SU-DHL-6 (cell line): ENCODE measurements at regions not wholly inside any gene's neighbourhood (a gene's known extent, or its start where the extent isn't known, plus 50 kb on each side); places are given as distances from the start of the nearest gene placed in this dataset.

ENCODE experiments used
- H2AFZ ChIP-seq: fragments of 200-600 bp; sonication (generic); 2 replicates; pipeline ENCODE4 v1.6.1; 2014; ENCODE audit warnings: low read depth, mild to moderate bottlenecking, moderate library complexity, mixed read lengths, antibody characterized with exemption, low read length; ENCODE audit not compliant: severe bottlenecking
- H3F3A ChIP-seq: fragments of 200-600 bp; shearing (Covaris generic); 2 replicates; pipeline ENCODE4 v1.6.0; 2016; ENCODE audit warnings: antibody characterized with exemption, mild to moderate bottlenecking; ENCODE audit not compliant: insufficient read depth
- H3K27ac ChIP-seq: fragments of 200-600 bp; sonication (generic); 2 replicates; pipeline ENCODE4 v1.5.1; 2016; ENCODE audit warnings: low read depth, mild to moderate bottlenecking, low read length, moderate library complexity, mixed read lengths
- H3K27me3 ChIP-seq: fragments of 200-600 bp; sonication (generic), shearing (Covaris generic); 2 replicates; pipeline ENCODE4 v1.6.0; 2014; ENCODE audit warnings: mild to moderate bottlenecking, low read length
- H3K36me3 ChIP-seq: fragments of 200-600 bp; sonication (generic); 2 replicates; pipeline ENCODE4 v1.6.1; 2014; ENCODE audit warnings: mild to moderate bottlenecking, low read length, mixed read lengths
- H3K4me2 ChIP-seq: fragments of 300-600, 200-600 bp; shearing (Covaris generic), sonication (generic); 2 replicates; pipeline ENCODE4 v1.6.0; 2014; ENCODE audit warnings: low read length, low read depth, mild to moderate bottlenecking; ENCODE audit not compliant: poor library complexity, severe bottlenecking
- H3K4me3 ChIP-seq: fragments of 200-600 bp; sonication (generic); 2 replicates; pipeline ENCODE4 v1.5.1; 2014; ENCODE audit warnings: antibody characterized with exemption, low read length, mild to moderate bottlenecking, mixed read lengths; ENCODE audit not compliant: insufficient read depth, poor library complexity, severe bottlenecking
- H3K79me2 ChIP-seq: fragments of 200-600 bp; sonication (generic); 2 replicates; pipeline ENCODE4 v1.6.1; 2014; ENCODE audit warnings: mild to moderate bottlenecking, low read length, moderate library complexity; ENCODE audit not compliant: insufficient read depth
- H3K9ac ChIP-seq: fragments of 200-600 bp; sonication (generic); 2 replicates; pipeline ENCODE4 v1.7.0; 2014; ENCODE audit warnings: mild to moderate bottlenecking, low read length
- H3K9me2 ChIP-seq: fragments of 200-600 bp; sonication (generic); replicated peaks from 2 replicates; pipeline ENCODE4 v1.6.1; 2014; ENCODE audit warnings: low read length; ENCODE audit not compliant: insufficient read depth
- H3K9me3 ChIP-seq: fragments of 200-600 bp; sonication (generic); 2 replicates; pipeline ENCODE4 v1.6.1; 2014; ENCODE audit warnings: low read length, mixed read lengths; ENCODE audit not compliant: insufficient read depth
- H4K20me1 ChIP-seq: fragments of 200-600 bp; sonication (generic); 2 replicates; pipeline ENCODE4 v1.6.1; 2014; ENCODE audit warnings: low read depth, mild to moderate bottlenecking, antibody characterized with exemption, low read length, moderate library complexity, mixed read lengths
- EZH2phosphoT487 ChIP-seq: fragments of 200-600 bp; sonication (generic), shearing (Covaris generic); conservative IDR thresholded peaks from 2 replicates; pipeline ENCODE4 v1.6.1; 2018; ENCODE audit warnings: mild to moderate bottlenecking, antibody characterized with exemption, low read length, moderate library complexity, mixed read lengths
- TF ChIP-seq, protein P1 (sequence below): fragments of 200-600 bp; sonication (generic); IDR thresholded peaks from one replicate; pipeline ENCODE4 v1.5.1; 2017; ENCODE audit warnings: antibody characterized with exemption, mild to moderate bottlenecking, low read length, moderate library complexity; ENCODE audit not compliant: insufficient read depth, poor library complexity, severe bottlenecking

DNA sequence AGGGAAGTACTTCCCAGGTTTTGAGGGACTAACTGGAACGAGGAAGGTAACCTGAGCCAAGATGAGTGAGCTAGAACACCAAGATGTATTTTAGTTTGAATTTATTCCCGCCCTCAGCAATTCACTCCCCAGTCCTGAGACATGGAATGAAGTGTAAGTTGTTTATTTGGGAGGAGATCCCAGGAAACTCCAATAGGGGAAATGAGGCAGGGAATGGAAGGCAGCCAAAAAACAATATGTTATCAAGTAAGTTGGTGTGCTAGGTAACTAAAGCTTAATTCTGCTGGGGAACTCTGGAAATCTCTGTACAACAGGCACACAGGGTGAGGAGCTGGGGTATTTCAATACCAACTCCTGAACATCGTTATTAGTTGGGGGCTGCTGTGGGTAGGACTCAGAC, 189.7 kb upstream of the HDAC9 start:
- no peak for TF ChIP-seq EZH2phosphoT487
- TF ChIP-seq, protein P1, sequence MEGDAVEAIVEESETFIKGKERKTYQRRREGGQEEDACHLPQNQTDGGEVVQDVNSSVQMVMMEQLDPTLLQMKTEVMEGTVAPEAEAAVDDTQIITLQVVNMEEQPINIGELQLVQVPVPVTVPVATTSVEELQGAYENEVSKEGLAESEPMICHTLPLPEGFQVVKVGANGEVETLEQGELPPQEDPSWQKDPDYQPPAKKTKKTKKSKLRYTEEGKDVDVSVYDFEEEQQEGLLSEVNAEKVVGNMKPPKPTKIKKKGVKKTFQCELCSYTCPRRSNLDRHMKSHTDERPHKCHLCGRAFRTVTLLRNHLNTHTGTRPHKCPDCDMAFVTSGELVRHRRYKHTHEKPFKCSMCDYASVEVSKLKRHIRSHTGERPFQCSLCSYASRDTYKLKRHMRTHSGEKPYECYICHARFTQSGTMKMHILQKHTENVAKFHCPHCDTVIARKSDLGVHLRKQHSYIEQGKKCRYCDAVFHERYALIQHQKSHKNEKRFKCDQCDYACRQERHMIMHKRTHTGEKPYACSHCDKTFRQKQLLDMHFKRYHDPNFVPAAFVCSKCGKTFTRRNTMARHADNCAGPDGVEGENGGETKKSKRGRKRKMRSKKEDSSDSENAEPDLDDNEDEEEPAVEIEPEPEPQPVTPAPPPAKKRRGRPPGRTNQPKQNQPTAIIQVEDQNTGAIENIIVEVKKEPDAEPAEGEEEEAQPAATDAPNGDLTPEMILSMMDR = no peak
- Histone ChIP-seq H3K27me3 (no peaks in the 10 kb centered on the region), H3K4me3 (no peak overlapping the region), H3F3A (no peaks in the 10 kb centered on the region), H3K79me2 (no peaks in the 10 kb centered on the region), H3K36me3 (no peaks in the 10 kb centered on the region), H3K4me2 (no peak overlapping the region), H3K9me3 (no peaks in the 10 kb centered on the region), H3K9ac (no peak overlapping the region), H4K20me1 (no peaks in the 10 kb centered on the region), H3K27ac (no peak overlapping the region), H3K9me2 (no peaks in the 10 kb centered on the region), H2AFZ (no peak overlapping the region)

- Histone ChIP-seq H3K27me3 (no peaks in the 10 kb centered on the region), H3K27ac (no peak overlapping the region), H3K4me3 (no peak overlapping the region), H3K9me2 (no peaks in the 10 kb centered on the region), H3K36me3 (no peaks in the 10 kb centered on the region), H2AFZ (no peak overlapping the region), H3K4me2 (no peak overlapping the region), H3F3A (no peaks in the 10 kb centered on the region), H4K20me1 (no peaks in the 10 kb centered on the region), H3K9me3 (no peaks in the 10 kb centered on the region), H3K79me2 (no peaks in the 10 kb centered on the region), H3K9ac (no peak overlapping the region)
- TF ChIP-seq, protein P1 = no peak
- TF ChIP-seq EZH2phosphoT487 = no peak
Observed at GRCh38 chr7:18306696-18307095, 188.9 kb upstream of the HDAC9 start.

GRCh38 chr7:18308938-18309337, 186.6 kb upstream of the HDAC9 start:
- Histone ChIP-seq H3K36me3 (no peaks in the 10 kb centered on the region), H3K27me3 (no peaks in the 10 kb centered on the region), H3K4me2 (no peak overlapping the region), H4K20me1 (no peaks in the 10 kb centered on the region), H3K4me3 (no peak overlapping the region), H3K27ac (no peak overlapping the region), H3K79me2 (no peaks in the 10 kb centered on the region), H3K9me2 (no peaks in the 10 kb centered on the region), H3F3A (no peaks in the 10 kb centered on the region), H3K9me3 (no peaks in the 10 kb centered on the region), H3K9ac (no peak overlapping the region), H2AFZ (no peak overlapping the region)
- TF ChIP-seq, protein P1 = no peak
- no peak for TF ChIP-seq EZH2phosphoT487

DNA sequence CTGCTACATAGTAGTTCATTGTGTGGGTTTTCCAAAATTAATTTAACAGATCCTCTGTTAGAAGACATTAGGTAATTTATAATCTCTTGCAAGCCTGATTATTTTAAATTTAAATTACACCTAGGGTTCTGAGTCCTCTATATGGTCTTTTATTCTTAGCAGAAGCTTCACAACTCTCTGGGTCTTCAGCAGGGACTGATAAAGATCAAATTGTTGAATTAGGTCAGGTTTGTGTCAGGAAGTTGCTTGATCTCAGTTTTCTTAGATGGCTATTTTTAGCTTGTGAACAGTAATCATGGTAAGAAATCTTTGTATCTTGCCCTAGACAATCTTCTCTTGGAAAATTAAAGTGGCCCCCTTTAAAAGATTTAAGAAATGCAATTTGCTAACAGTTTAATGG, 183.1 kb upstream of the HDAC9 start:
- Histone ChIP-seq H3F3A (no peaks in the 10 kb centered on the region), H4K20me1 (no peaks in the 10 kb centered on the region), H2AFZ (no peak overlapping the region), H3K79me2 (no peaks in the 10 kb centered on the region), H3K36me3 (no peaks in the 10 kb centered on the region), H3K9me3 (no peaks in the 10 kb centered on the region), H3K9ac (no peak overlapping the region), H3K27me3 (no peaks in the 10 kb centered on the region), H3K9me2 (no peaks in the 10 kb centered on the region), H3K27ac (no peak overlapping the region), H3K4me3 (no peak overlapping the region), H3K4me2 (no peak overlapping the region)
- TF ChIP-seq EZH2phosphoT487 = no peak
- TF ChIP-seq, protein P1 = no peak
